GM19397 (cell line): ENCODE measurements at regions not wholly inside any gene's neighbourhood (a gene's known extent, or its start where the extent isn't known, plus 50 kb on each side); places are given as distances from the start of the nearest gene placed in this dataset.

ENCODE experiments used
- ATAC-seq: cut with Tn5 transposase; IDR thresholded peaks from one replicate; pipeline ENCODE4 v1.9.1; 2021; ENCODE audit warnings: mild to moderate bottlenecking, moderate library complexity; ENCODE audit not compliant: unreplicated experiment

GRCh38 chr3:168539909-168540308, 444.2 kb upstream of the GOLIM4 start:
- ATAC-seq = no peak

DNA sequence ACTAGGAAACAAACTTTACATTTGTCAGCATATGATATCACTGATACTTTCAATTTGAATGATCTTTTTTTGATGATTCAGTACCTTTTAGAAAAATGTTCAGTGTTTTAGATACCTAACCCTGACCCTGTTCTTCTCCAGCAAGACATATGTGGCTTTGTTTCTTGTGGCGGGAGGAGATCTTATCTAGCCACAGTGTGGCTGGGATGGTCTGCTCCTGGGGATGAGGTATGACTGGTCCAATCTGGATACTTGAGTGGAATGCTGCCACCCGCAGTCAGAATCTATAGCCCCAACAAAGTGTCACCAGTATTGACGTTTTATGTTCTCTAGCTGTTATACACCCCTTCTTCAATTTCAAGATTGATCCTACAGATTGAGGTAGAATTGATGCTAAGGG, 439.0 kb upstream of the GOLIM4 start:
- no peak for ATAC-seq

- no peak for ATAC-seq
Measured at GRCh38 chr3:168533600-168533999, 437.9 kb upstream of the GOLIM4 start.

GRCh38 chr3:168532135-168532534, 436.4 kb upstream of the GOLIM4 start:
- ATAC-seq = no peak

DNA sequence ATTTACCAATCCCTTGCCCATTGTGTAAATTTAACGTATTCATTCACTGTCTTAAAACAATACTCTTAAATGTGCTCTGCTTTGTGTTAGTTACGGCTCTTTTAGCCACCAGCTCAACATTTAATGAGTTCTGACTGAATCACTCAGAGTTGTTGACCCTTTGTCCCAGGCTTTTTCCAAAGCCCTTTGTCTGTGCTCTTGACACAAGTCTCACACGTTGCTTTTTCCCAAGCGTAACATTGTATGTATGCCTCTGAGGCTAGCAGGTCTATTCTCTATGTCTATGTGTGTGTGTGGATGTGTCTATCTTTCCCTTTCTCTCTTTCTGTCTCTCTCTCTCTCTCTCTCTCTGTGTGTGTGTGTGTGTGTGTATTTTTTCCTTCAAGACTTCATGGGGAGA, 435.4 kb upstream of the GOLIM4 start:
- no peak for ATAC-seq

DNA sequence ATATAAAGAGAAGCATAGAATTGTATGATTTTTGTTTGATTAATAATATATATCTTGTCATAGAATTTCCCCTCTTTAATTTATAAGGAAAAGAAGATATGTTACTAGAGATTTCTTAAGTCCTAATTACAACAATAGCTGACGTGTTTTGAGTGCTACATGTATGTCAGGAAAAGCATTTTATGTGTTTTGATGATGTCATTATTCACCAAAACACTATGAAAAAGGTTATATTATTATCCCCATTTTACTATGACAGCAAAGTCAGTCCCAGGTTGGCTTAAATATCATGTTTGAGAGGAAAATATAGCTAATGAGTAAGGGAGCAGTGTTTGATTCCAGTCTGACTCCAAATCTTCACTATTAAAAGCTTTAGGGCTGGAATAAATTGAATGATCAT, 428.4 kb upstream of the GOLIM4 start:
- ATAC-seq = no peak

GRCh38 chr3:168517249-168518071, 421.7 kb upstream of the GOLIM4 start:
- ATAC-seq = no peak

- ATAC-seq = no peak
Measured at GRCh38 chr3:168514252-168514651, 418.5 kb upstream of the GOLIM4 start.

- ATAC-seq = no peak
Measured at GRCh38 chr3:168512802-168513201, 417.1 kb upstream of the GOLIM4 start.

DNA sequence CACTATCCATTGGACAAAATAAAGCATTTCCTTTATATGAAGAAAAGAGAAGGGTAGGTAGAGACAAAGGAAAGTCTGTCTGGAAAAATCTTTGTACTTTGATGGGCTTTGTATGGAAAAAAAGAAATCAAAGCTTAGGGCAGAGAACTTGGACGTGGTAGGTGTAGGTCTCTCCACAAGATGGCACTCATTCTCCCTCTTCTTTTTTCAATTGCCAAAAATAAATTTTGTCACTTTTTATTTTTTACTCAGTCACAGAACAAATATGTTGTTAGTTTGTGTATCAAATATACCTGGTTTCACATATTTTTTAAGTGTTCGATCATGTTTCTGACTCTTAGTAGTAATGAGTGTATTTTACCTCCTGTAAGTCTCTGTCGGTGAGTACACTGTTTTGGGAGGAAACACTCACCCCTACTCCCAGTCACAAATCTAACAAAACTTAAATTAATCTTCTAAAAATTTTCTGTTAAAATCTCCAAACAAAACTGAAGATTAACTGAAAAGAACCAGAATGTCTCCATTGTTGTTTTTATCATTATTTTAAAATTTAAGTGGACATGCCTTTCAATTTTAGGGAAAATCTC, 415.8 kb upstream of the GOLIM4 start:
- no peak for ATAC-seq

- no peak for ATAC-seq
Measured at GRCh38 chr3:168506589-168506988, 410.9 kb upstream of the GOLIM4 start.

DNA sequence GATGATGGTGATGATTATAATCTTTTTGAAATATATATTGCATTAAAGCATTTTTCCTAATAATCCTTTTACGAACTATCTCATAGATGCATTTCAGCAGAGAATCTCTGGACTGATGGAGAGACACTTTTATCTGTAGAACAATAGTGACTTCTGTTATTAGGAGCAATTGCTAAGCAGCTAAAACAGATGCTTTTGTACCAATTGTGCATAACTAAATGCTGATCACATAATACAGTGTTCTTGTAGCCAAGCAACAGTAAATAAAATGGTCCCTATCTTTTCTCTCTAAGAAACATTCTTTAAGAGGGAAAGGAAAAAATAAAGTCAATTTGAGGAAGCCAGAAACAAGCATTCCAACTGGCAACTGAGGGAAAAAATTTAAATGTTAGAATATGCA, 405.8 kb upstream of the GOLIM4 start:
- ATAC-seq = no peak

GRCh38 chr3:168498194-168498593, 402.5 kb upstream of the GOLIM4 start:
- no peak for ATAC-seq

DNA sequence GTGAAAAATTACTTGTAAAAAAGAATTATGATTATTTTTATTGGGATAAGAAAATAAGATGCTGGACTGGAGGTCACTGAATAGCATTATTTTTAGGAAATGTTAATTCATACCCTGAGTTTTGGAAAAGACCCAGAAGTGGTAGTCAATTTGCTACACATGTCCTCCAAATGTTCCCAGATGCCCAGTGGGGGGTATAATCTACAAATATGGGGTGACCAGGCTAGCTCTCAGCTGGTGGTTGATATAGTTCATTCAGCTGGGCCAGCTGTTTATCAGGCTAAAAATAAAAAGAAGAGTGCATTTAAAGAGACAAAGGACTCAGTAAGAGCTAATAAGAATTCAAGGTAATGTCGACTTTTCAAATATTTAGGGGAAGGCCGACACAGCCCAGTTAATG, 402.0 kb upstream of the GOLIM4 start:
- ATAC-seq = no peak

DNA sequence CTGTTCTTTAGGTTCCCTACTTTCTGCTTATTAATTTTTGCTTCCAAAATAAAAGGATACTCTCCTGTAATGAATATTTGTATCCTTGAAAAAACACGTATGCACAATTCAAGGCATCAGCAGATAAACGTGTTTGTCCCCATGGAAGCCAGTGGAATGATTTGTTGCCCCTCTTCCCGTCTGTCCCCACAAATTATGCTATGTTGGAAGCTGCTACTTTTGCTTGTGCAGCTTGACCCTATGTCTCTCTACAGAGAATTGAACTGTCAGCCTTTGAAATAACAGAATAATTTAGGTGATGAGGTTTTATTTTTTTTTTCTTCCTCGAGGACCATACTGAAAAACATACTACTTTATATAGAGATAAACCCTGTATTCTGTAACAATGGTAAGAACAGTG, 401.5 kb upstream of the GOLIM4 start:
- ATAC-seq = no peak

DNA sequence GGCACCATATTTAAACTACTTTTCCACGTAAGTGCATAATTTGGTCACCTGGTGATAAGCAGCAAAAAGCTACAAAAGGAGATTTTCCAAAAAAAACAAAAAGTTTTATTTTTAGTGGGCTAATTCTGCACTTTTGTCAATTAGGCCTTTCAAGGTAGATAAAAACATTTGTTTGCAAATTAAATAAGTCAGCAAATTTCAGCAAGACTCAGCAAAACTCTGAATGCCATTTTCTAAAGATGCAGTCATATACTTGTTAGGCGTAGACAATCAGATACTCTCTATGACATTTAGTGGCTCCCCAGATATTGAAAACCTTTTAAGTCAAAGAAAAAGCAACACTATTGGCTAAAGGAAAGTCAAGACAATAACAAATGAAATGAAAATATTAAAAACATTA, 400.2 kb upstream of the GOLIM4 start:
- ATAC-seq = no peak

- no peak for ATAC-seq
Measured at GRCh38 chr3:168495270-168495669, 399.5 kb upstream of the GOLIM4 start.

DNA sequence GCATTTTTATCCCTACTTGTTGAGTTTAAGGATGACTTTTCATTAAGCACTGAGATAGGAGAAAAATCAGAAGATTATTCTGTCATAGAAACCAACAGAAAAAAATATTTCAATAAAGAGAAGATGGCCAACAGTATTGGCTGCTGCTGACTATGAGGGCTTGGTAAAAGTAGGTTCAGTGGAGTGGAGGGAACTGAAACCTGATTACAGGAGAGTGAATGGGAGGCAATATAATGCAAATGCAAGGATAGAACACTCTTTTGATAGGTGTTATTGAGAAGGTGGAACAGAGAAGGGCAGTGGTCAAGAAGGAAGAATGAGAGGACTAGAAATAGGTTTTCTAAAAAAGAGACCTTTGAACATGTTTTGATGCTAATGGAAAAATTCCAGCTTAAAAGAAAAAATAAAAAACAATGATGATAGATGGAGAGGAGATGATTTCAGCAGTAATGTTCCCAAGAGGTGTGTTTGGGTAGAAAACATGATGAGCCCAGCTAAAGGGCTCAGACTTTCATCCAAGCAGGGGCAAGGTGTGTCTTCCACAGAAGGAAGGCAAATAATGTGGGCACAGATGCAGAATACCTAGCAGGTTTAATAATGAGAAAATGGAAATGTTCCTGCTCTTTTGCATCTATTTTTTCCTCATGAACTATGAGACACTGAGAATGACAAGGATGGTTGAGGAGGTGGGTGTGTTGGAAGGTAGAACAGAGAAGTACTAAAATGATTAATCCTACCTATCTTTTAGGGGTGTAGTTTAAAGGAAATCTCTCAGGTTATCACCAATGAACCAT, 397.9 kb upstream of the GOLIM4 start:
- no peak for ATAC-seq

DNA sequence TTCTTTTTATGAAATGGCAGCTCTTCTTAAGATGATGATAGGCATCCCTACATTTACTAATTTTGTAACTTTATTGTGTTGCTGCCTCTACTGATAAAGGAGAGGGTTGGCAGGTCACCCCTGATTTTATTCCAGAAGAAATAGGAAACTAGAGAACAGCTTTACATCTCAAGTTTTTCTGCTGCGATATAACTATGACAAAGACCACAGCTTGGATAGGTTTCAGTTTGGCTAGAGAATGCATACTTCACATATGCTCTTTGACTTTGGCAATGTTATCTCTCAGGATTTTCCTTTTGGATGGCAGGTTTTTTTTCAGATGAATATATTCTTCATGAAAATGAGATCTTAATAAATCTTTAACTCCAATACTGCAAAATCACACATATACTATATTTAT, 395.3 kb upstream of the GOLIM4 start:
- no peak for ATAC-seq

DNA sequence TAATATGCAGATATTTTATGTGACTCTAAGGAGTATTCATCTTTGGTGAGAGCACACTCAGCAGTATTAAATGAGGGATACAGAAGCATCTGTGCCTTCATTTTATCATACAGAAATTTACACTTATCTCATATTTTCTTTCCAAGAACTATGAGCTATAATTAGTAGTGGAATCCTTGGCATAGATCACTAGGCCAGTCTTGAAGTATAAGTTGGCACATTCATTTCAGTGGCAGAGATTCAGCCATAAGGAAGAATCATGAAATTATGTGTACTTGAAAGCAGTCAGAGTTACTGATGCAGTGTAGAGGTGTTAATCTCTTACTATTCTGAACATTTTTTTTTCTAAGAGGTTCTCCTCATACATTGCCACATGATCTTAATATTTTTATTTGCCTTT, 393.6 kb upstream of the GOLIM4 start:
- ATAC-seq = no peak

GRCh38 chr3:168485936-168486335, 390.2 kb upstream of the GOLIM4 start:
- ATAC-seq = no peak
